ENCODE measurements at regions not wholly inside any gene's neighbourhood (a gene's known extent, or its start where the extent isn't known, plus 50 kb on each side); places are given as distances from the start of the nearest gene placed in this dataset.

- no peak overlapping the region for H3K23ac ChIP-seq (ENCODE audit: low read depth, low read length)
- POLR2A ChIA-PET (ENCODE audit: unreplicated experiment), result no interaction called here
- H3K18ac ChIP-seq (ENCODE audit: low read depth, low read length), result no peak overlapping the region
- no peaks in the 10 kb centered on the region for H3K9me3 ChIP-seq (ENCODE audit: control insufficient read depth, insufficient read depth, low read length)
- no CpG with 5 or more reads among the region's 12 CpGs for WGBS, 2 experiments (ENCODE audit: extremely low coverage in 2 of 2, insufficient read length in 1 of 2)
- no peak overlapping the region; the same call in 1 of the 2 replicates for H3K4me2 ChIP-seq (ENCODE audit: low read depth, low read length)
- no peaks in the 10 kb centered on the region for H3K9me1 ChIP-seq (ENCODE audit: insufficient read depth, low read length)
- H2BK15ac ChIP-seq (ENCODE audit: low read depth, low read length), result no peak overlapping the region
- no peak overlapping the region for H3K27ac ChIP-seq (ENCODE audit: insufficient read depth, low read length)
- no peaks in the 10 kb centered on the region; the same call in 1 of the 2 replicates for H3K4me1 ChIP-seq (ENCODE audit: control insufficient read depth, insufficient read depth, low read length)
- H3K36me3 ChIP-seq (ENCODE audit: control insufficient read depth, insufficient read depth, low read length), result no peaks in the 10 kb centered on the region
- TF ChIP-seq MAZ (IDR thresholded peaks at IDR 0.05; ENCODE audit: borderline replicate concordance, low read depth, low read length) (no peak), RFX5 (IDR thresholded peaks at IDR 0.05; ENCODE audit: low read depth, low read length) (no peak), POLR2A (IDR thresholded peaks at IDR 0.05; ENCODE audit: low read depth, low read length) (no peak), CHD1 (IDR thresholded peaks at IDR 0.05; ENCODE audit: low read depth, low read length) (no peak), CEBPB (IDR thresholded peaks at IDR 0.05; ENCODE audit: low read depth, low read length) (no peak), USF2 (IDR thresholded peaks at IDR 0.05; ENCODE audit: low read depth, low read length) (no peak), MXI1 (IDR thresholded peaks at IDR 0.05; ENCODE audit: borderline replicate concordance, low read depth, low read length) (no peak), ELK1 (IDR thresholded peaks at IDR 0.05; ENCODE audit: borderline replicate concordance, low read depth, low read length) (no peak), MAFK (IDR thresholded peaks at IDR 0.05; ENCODE audit: low read depth, low read length) (no peak), BHLHE40 (IDR thresholded peaks at IDR 0.05; ENCODE audit: low read depth, low read length) (no peak), NFE2L2 (IDR thresholded peaks at IDR 0.05; ENCODE audit: low read depth, low read length) (no peak), SMC3 (IDR thresholded peaks at IDR 0.05; ENCODE audit: low read depth, low read length) (no peak), CTCF (conservative IDR thresholded peaks at IDR 0.05; ENCODE audit: low read depth, low read length) (no peak), RAD21 (IDR thresholded peaks at IDR 0.05; ENCODE audit: low read length) (no peak), RCOR1 (IDR thresholded peaks at IDR 0.05; ENCODE audit: insufficient replicate concordance, low read length) (no peak), FOS (IDR thresholded peaks at IDR 0.05; ENCODE audit: low read depth, low read length) (no peak)
- H3K4me3 ChIP-seq (ENCODE audit: insufficient read depth, low read depth, low read length), result no peak overlapping the region
- no peaks in the 10 kb centered on the region for H3K79me1 ChIP-seq (ENCODE audit: low read depth in 1 of 2, low read length in 2 of 2)
- peak overlapping the region; percentile 13 for H2AFZ ChIP-seq (replicated peaks; ENCODE audit: low read length, poor library complexity)
- H3K14ac ChIP-seq (replicated peaks; ENCODE audit: low read depth, low read length), result no peak overlapping the region
- H4K8ac ChIP-seq (ENCODE audit: low read depth in 2 of 2, low read length in 2 of 2), result no peak overlapping the region
- no peaks in the 10 kb centered on the region for H4K20me1 ChIP-seq (ENCODE audit: insufficient read depth, low read length)
- H2AK9ac ChIP-seq (replicated peaks; ENCODE audit: low read depth, low read length, poor library complexity), result no peak overlapping the region
- H2BK120ac ChIP-seq (ENCODE audit: low read depth, low read length), result no peak overlapping the region
- no peak overlapping the region for H3K9ac ChIP-seq (ENCODE audit: low read depth, low read length)
- CTCF ChIA-PET, result no interaction called here
- in situ Hi-C loops (cut with MboI; ENCODE audit: low sequenced_read_pairs) (no loop called here), dilution Hi-C loops (cut with HindIII; ENCODE audit: low sequenced_read_pairs, unreplicated experiment) (no loop called here), intact Hi-C loops (cut with micrococcal nuclease) (no loop called here)
- DNase-seq, result no peak
- H4K91ac ChIP-seq (ENCODE audit: insufficient read depth, low read depth, low read length), result no peak overlapping the region
- no peak overlapping the region for H4K5ac ChIP-seq (ENCODE audit: low read depth, low read length)
- no peak overlapping the region for H2AK5ac ChIP-seq (ENCODE audit: low read depth, low read length)
- H3K4ac ChIP-seq (ENCODE audit: low read depth, low read length), result no peak overlapping the region
- no peak overlapping the region for H2BK5ac ChIP-seq (ENCODE audit: low read depth, low read length, poor library complexity, severe bottlenecking)
- BruUV-seq (replicated peaks), result no TSS peak
- H3K56ac ChIP-seq (ENCODE audit: extremely low read depth, insufficient read depth, low read length), result no peak overlapping the region
- peak; percentile 56; the same call in 1 of the 2 replicates for ATAC-seq (ENCODE audit: low read depth)
- no peak overlapping the region for H2BK20ac ChIP-seq (ENCODE audit: low read depth, low read length)
- no peaks in the 10 kb centered on the region; the same call in 1 of the 2 replicates for H3K27me3 ChIP-seq (ENCODE audit: control insufficient read depth, insufficient read depth, low read length)
Measured at GRCh38 chrX:74178536-74178935, 125.4 kb upstream of the ZCCHC13 start.

Data from IMR-90 (cell line).